Liver (tissue), 8 donors: ENCODE measurements at regions not wholly inside any gene's neighbourhood (a gene's known extent, or its start where the extent isn't known, plus 50 kb on each side); places are given as distances from the start of the nearest gene placed in this dataset.

Experiments
- DNase-seq: peaks from one replicate; pipeline ENCODE4 v3.0.0-alpha.2; 2017; ENCODE audit warnings: low spot score
- H3K27ac ChIP-seq, 2 donors: one replicate each; pipeline ENCODE4 v1.7.0; 2013; ENCODE audit warnings: inconsistent platforms in 2 of 2, low read length in 2 of 2, control low read depth in 1 of 2, low read depth in 1 of 2, mild to moderate bottlenecking in 1 of 2
- H3K27me3 ChIP-seq, 4 donors: one replicate each; pipeline versions ENCODE4 v1.6.1 to v1.7.0; 2013; ENCODE audit warnings: low read length in 3 of 4, inconsistent platforms in 1 of 4, mild to moderate bottlenecking in 1 of 4, moderate library complexity in 1 of 4; ENCODE audit not compliant: control insufficient read depth in 4 of 4, insufficient read depth in 4 of 4
- H3K36me3 ChIP-seq, 4 donors: one replicate each; pipeline versions ENCODE4 v1.6.1 to v1.7.0; 2013; ENCODE audit warnings: low read length in 3 of 4, mild to moderate bottlenecking in 3 of 4, low read depth in 1 of 4, moderate library complexity in 1 of 4; ENCODE audit not compliant: control insufficient read depth in 4 of 4, insufficient read depth in 3 of 4
- H3K4me1 ChIP-seq, 4 donors: one replicate each; pipeline versions ENCODE4 v1.6.1 to v1.7.0; 2013; ENCODE audit warnings: low read length in 3 of 4, mild to moderate bottlenecking in 3 of 4, moderate library complexity in 1 of 4; ENCODE audit not compliant: control insufficient read depth in 4 of 4, insufficient read depth in 4 of 4
- H3K4me3 ChIP-seq, 3 donors: one replicate each; pipeline versions ENCODE4 v1.6.1 to v1.7.0; 2013; ENCODE audit warnings: low read length in 3 of 3, control low read depth in 1 of 3, low read depth in 1 of 3, mild to moderate bottlenecking in 1 of 3
- H3K9ac ChIP-seq, 2 donors: one replicate each; pipeline ENCODE4 v1.7.0; 2013; ENCODE audit warnings: low read length in 2 of 2, mild to moderate bottlenecking in 2 of 2, moderate library complexity in 2 of 2, control low read depth in 1 of 2, low read depth in 1 of 2
- H3K9me3 ChIP-seq, 4 donors: one replicate each; pipeline versions ENCODE4 v1.6.1 to v1.7.0; 2013; ENCODE audit warnings: low read length in 3 of 4; ENCODE audit not compliant: control insufficient read depth in 4 of 4
- EGR1 ChIP-seq, 2 donors: IDR thresholded peaks; 2 replicates each; pipeline ENCODE4 v1.6.1; 2016 to 2018; ENCODE audit warnings: antibody characterized with exemption in 2 of 2, low read depth in 2 of 2
- FOXA1 ChIP-seq: IDR thresholded peaks from 2 replicates; pipeline ENCODE4 v1.6.1; 2016; ENCODE audit warnings: antibody characterized with exemption
- FOXA2 ChIP-seq: IDR thresholded peaks from 2 replicates; pipeline ENCODE4 v1.6.1; 2016; ENCODE audit warnings: antibody characterized with exemption
- GABPA ChIP-seq, 2 donors: IDR thresholded peaks in 1 of 2; conservative IDR thresholded peaks in 1 of 2; 2 replicates each; pipeline ENCODE4 v1.6.1; 2016; ENCODE audit warnings: antibody characterized with exemption in 2 of 2, mild to moderate bottlenecking in 1 of 2, moderate library complexity in 1 of 2
- HNF4A ChIP-seq, 2 donors: conservative IDR thresholded peaks; 2 replicates each; pipeline ENCODE4 v1.6.1; 2016; ENCODE audit warnings: antibody characterized with exemption in 2 of 2, mild to moderate bottlenecking in 2 of 2
- HNF4G ChIP-seq: IDR thresholded peaks from 2 replicates; pipeline ENCODE4 v1.6.1; 2016; ENCODE audit warnings: antibody characterized with exemption
- RAD21 ChIP-seq, 2 donors: IDR thresholded peaks; 2 replicates each; pipeline ENCODE4 v1.6.1; 2016; ENCODE audit warnings: antibody characterized with exemption in 2 of 2, mild to moderate bottlenecking in 2 of 2
- REST ChIP-seq: IDR thresholded peaks from 2 replicates; pipeline ENCODE4 v1.6.1; 2016; ENCODE audit warnings: antibody characterized with exemption, mild to moderate bottlenecking
- RXRA ChIP-seq, 2 donors: IDR thresholded peaks; 2 replicates each; pipeline ENCODE4 v1.6.1; 2017 to 2018; ENCODE audit warnings: antibody characterized with exemption in 2 of 2, mild to moderate bottlenecking in 1 of 2
- TAF1 ChIP-seq: conservative IDR thresholded peaks from 2 replicates; pipeline ENCODE4 v1.6.1; 2016; ENCODE audit warnings: antibody characterized with exemption, mild to moderate bottlenecking
- YY1 ChIP-seq: IDR thresholded peaks from 2 replicates; pipeline ENCODE4 v1.6.1; 2016; ENCODE audit warnings: antibody characterized with exemption, mild to moderate bottlenecking
- WGBS: extraction: QIAGEN DNeasy Blood & Tissue Kit; methylation state at CpG from one replicate; pipeline ENCODE4 v1.1.7; 2013; 5-methylcytosine and 5-hydroxymethylcytosine counted together
- TF ChIP-seq, protein P1 (sequence below): IDR thresholded peaks from 2 replicates; pipeline ENCODE4 v1.6.1; 2016; ENCODE audit warnings: antibody characterized with exemption
- TF ChIP-seq, protein P2 (sequence below): fragments of 150-350 bp; IDR thresholded peaks from 2 replicates; pipeline ENCODE4 v1.5.1; 2017; ENCODE audit warnings: improper control_type of control experiment, low read depth, low read length; ENCODE audit not compliant: missing input control
- TF ChIP-seq, protein P3 (sequence below): IDR thresholded peaks from 2 replicates; pipeline ENCODE4 v1.6.1; 2016; ENCODE audit warnings: antibody characterized with exemption
- donor health status: healthy.
- donor health status: healthy.
- donor health status: healthy.
- donor health status: healthy.
- donor health status: healthy.

DNA sequence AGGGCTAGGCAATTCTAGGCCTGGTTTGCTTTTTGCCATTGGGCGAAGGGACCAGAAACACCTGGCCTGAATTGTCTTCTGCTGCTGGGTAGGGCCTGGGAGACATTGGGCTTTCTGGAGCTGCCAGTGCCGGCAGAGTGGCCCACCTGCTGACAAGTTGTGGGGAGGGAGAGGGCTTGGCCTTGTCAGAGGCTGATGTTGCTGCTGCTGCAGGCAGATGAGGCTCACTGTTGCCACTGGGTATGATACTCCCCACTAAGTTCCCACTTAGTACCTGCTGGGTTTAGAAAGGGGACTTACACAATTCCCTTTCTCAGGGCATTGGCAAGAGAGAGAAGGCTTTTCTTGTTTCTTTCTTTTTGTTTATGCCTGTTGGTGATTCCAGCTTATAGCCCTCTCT, 289.6 kb upstream of the NPVF start:
- Histone ChIP-seq H3K9ac (no peak overlapping the region), H3K27ac (no peak overlapping the region), H3K4me1 (no peaks in the 10 kb centered on the region), H3K4me3 (no peak overlapping the region), H3K36me3 (no peaks in the 10 kb centered on the region), H3K9me3 (no peaks in the 10 kb centered on the region), H3K27me3 (no peaks in the 10 kb centered on the region)
- 89% methylated on average over 2 of the region's 2 CpGs for WGBS
- DNase-seq = no peak
- no peak for TF ChIP-seq HNF4G
- TF ChIP-seq RAD21 (IDR thresholded peaks at IDR 0.05) = no peak
- no peak for TF ChIP-seq FOXA2
- TF ChIP-seq HNF4A (conservative IDR thresholded peaks at IDR 0.05) = no peak
- TF ChIP-seq TAF1 = no peak
- no peak for TF ChIP-seq REST
- no peak for TF ChIP-seq EGR1 (IDR thresholded peaks at IDR 0.05; ENCODE audit: low read depth in 2 of 2)
- no peak for TF ChIP-seq RXRA (IDR thresholded peaks at IDR 0.05)

GRCh38 chr7:25520017-25520416, 291.7 kb upstream of the NPVF start:
- Histone ChIP-seq H3K36me3 (no peaks in the 10 kb centered on the region), H3K9ac (no peak overlapping the region), H3K9me3 (no peaks in the 10 kb centered on the region), H3K4me1 (no peaks in the 10 kb centered on the region), H3K27ac (no peak overlapping the region), H3K27me3 (no peaks in the 10 kb centered on the region), H3K4me3 (no peak overlapping the region)
- 71% methylated on average over 5 of the region's 5 CpGs for WGBS
- TF ChIP-seq RAD21 (IDR thresholded peaks at IDR 0.05) (no peak), FOXA2 (no peak), TAF1 (no peak), REST (no peak), YY1 (no peak), GABPA (IDR thresholded peaks at IDR 0.05 in 1 of 2, conservative IDR thresholded peaks at IDR 0.05 in 1 of 2) (no peak), EGR1 (IDR thresholded peaks at IDR 0.05; ENCODE audit: low read depth in 2 of 2) (no peak), FOXA1 (no peak)
- TF ChIP-seq, protein P1, sequence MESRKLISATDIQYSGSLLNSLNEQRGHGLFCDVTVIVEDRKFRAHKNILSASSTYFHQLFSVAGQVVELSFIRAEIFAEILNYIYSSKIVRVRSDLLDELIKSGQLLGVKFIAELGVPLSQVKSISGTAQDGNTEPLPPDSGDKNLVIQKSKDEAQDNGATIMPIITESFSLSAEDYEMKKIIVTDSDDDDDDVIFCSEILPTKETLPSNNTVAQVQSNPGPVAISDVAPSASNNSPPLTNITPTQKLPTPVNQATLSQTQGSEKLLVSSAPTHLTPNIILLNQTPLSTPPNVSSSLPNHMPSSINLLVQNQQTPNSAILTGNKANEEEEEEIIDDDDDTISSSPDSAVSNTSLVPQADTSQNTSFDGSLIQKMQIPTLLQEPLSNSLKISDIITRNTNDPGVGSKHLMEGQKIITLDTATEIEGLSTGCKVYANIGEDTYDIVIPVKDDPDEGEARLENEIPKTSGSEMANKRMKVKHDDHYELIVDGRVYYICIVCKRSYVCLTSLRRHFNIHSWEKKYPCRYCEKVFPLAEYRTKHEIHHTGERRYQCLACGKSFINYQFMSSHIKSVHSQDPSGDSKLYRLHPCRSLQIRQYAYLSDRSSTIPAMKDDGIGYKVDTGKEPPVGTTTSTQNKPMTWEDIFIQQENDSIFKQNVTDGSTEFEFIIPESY = no peak
- TF ChIP-seq, protein P2, sequence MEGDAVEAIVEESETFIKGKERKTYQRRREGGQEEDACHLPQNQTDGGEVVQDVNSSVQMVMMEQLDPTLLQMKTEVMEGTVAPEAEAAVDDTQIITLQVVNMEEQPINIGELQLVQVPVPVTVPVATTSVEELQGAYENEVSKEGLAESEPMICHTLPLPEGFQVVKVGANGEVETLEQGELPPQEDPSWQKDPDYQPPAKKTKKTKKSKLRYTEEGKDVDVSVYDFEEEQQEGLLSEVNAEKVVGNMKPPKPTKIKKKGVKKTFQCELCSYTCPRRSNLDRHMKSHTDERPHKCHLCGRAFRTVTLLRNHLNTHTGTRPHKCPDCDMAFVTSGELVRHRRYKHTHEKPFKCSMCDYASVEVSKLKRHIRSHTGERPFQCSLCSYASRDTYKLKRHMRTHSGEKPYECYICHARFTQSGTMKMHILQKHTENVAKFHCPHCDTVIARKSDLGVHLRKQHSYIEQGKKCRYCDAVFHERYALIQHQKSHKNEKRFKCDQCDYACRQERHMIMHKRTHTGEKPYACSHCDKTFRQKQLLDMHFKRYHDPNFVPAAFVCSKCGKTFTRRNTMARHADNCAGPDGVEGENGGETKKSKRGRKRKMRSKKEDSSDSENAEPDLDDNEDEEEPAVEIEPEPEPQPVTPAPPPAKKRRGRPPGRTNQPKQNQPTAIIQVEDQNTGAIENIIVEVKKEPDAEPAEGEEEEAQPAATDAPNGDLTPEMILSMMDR = no peak
- TF ChIP-seq, protein P3, sequence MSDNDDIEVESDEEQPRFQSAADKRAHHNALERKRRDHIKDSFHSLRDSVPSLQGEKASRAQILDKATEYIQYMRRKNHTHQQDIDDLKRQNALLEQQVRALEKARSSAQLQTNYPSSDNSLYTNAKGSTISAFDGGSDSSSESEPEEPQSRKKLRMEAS = no peak
- DNase-seq = no peak
